Activated T-helper 17 cell treated with anti-CD3 and anti-CD28 coated beads, Interleukin-2, amount 50 U/mL, for 72 hours (primary cell): ENCODE measurements at regions not wholly inside any gene's neighbourhood (a gene's known extent, or its start where the extent isn't known, plus 50 kb on each side); places are given as distances from the start of the nearest gene placed in this dataset.

Source experiments
- ATAC-seq: fragments of 150-1000 bp; cut with Tn5 transposase; replicated peaks from 2 replicates; pipeline ENCODE4 v1.10.0; 2021; ENCODE audit warnings: mild to moderate bottlenecking, moderate library complexity
- H3K27ac Mint-ChIP-seq: one replicate; pipeline ENCODE4 v1.8.0; 2022; ENCODE audit warnings: mixed read lengths
- H3K27me3 Mint-ChIP-seq: one replicate; pipeline ENCODE4 v1.8.0; 2022; ENCODE audit warnings: mixed read lengths
- H3K36me3 Mint-ChIP-seq: one replicate; pipeline ENCODE4 v1.8.0; 2022; ENCODE audit warnings: low read depth, mild to moderate bottlenecking, mixed read lengths
- H3K4me1 Mint-ChIP-seq: one replicate; pipeline ENCODE4 v1.8.0; 2022; ENCODE audit warnings: mixed read lengths
- H3K4me3 Mint-ChIP-seq: one replicate; pipeline ENCODE4 v1.8.0; 2022; ENCODE audit warnings: mild to moderate bottlenecking, mixed read lengths
- H3K9me3 Mint-ChIP-seq: one replicate; pipeline ENCODE4 v1.8.0; 2022; ENCODE audit warnings: mixed read lengths

DNA sequence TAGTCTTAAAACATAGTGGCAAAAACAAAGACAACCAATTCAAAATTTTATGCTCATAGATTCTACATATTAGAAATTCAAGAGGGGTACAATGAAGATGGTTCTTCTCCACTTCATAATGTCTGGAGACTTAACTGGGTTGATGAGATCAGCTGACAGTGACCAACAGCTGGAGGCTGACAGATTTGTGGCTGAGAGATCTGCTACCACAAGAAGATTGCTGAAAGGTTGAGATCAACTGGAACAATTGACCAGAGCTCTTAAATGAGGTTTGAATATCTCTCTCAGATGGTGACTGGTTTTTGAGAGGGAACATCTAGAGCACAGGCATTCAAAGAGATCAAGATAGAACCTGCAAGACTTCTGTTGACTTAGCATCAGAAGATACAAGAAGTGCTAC lies 254.1 kb upstream of the ARPP21 start:
- Mint-ChIP-seq H3K4me3 (no peak overlapping the region), H3K27ac (no peak overlapping the region), H3K27me3 (no peaks in the 10 kb centered on the region), H3K9me3 (peaks cover 13% of the 10 kb centered on the region), H3K4me1 (no peaks in the 10 kb centered on the region), H3K36me3 (no peaks in the 10 kb centered on the region)
- ATAC-seq, result no peak

DNA sequence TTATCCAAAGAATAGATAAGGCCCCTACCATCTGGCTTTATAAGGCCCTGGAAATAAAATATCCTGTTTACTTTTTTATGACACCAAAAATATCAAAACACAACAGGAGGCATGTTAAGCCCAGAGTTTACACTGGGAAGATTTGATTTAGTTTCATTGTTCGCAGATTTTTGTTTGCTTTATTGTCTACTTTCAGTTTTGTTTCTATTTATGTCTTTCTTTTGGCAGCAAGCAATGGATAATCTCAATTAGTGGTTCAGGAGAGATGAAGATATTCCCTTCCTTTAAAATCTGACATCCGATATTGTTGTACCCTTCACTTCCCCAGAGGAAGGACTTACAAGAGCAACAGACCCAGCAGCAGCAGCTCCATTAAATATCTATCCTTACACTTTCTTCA lies 249.4 kb upstream of the ARPP21 start:
- H3K27ac Mint-ChIP-seq, result no peak overlapping the region

DNA sequence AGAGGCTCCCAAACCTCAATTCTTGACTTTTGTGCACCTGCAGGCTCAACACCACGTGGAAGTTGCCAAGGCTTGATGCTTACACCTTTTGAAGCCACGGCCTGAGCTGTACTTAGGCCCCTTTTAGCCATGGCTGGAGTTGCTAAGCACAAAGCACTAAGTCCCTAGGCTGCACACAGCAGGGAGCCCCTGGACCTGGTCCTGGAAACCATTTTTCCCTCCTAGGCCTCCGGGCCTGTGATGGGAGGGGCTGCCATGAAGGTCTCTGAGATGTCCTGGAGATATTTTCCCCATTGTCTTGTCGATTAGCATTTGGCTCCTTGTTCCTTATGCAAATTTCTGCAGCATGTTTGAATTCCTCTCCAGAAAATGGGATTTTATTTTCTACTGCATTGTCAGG lies 247.1 kb upstream of the ARPP21 start:
- Mint-ChIP-seq H3K9me3 (peaks cover 15% of the 10 kb centered on the region), H3K27ac (no peak overlapping the region), H3K4me1 (no peaks in the 10 kb centered on the region)

More for the DNA sequence above, 249.4 kb upstream of the ARPP21 start:
- ATAC-seq, result no peak
- Mint-ChIP-seq H3K36me3 (no peaks in the 10 kb centered on the region), H3K27me3 (no peaks in the 10 kb centered on the region), H3K4me1 (no peaks in the 10 kb centered on the region), H3K9me3 (peaks cover 19% of the 10 kb centered on the region), H3K4me3 (no peak overlapping the region)

DNA sequence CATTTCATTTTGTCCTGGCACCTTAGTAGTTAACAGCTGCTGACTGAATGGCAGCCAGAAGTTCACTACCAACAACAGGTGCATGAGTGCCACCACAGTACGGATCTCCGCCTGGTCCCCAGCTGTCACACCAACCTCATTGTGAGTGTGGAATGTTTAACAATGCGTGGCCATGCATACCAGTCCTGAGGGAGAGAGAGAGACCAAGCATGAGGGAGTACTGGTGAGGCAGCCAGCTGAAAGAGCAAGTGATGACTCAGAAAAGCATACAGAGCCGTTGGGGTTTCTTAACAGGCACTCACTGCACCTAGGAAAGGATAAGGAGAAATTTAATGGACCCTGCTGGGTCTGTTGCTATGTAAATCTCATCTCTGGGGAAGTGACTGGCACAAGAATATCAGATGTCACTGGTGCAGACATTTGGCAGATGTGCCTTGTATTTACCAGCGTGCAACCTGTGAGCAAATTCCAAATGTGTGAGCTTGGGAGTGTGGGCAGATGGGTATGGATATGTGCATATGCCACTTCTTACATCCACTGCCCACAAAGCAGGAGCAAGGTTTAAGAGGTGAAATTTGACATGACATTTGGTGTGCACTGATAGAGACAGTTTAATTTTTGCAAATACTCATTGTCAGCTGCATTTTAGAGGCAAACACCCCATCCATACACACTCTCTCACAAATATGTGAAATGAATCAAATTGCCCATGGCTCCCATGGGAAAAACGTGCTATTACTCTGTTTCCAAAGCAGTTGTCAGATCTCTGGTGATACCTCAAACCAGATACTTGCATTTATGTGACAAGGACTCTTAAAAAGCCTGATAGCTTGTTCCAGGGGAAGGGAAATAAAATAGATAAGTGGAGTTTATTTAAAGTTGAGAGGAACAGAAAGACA lies 245.2 kb upstream of the ARPP21 start:
- Mint-ChIP-seq H3K27me3 (no peaks in the 10 kb centered on the region), H3K4me1 (no peaks in the 10 kb centered on the region), H3K27ac (no peak overlapping the region), H3K36me3 (no peaks in the 10 kb centered on the region), H3K4me3 (no peak overlapping the region), H3K9me3 (peaks cover 15% of the 10 kb centered on the region)
- no peak for ATAC-seq

More for the DNA sequence above, 247.1 kb upstream of the ARPP21 start:
- no peaks in the 10 kb centered on the region for H3K36me3 Mint-ChIP-seq
- no peaks in the 10 kb centered on the region for H3K27me3 Mint-ChIP-seq
- no peak for ATAC-seq
- H3K4me3 Mint-ChIP-seq, result no peak overlapping the region

DNA sequence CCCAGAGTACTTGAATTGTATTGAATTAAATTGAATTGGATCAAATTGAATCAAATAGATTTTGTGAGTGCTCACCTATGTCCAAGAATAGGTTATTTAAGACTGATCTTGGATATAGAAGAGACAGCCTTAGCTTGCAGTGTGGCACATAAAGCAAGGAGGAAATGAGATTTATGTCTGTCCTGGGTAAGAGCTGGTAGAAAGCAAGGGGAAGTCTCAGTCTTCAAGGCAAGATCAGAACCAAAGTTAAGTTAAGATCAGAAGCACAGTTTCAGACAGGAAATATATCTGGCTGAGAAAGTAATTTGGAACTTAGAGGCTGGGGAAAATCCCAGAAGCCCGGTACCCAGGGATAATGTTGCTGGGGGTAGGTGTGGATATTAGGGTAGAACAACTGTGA lies 244.4 kb upstream of the ARPP21 start:
- H3K4me3 Mint-ChIP-seq, result no peak overlapping the region
- H3K9me3 Mint-ChIP-seq, result peaks cover 15% of the 10 kb centered on the region
- H3K36me3 Mint-ChIP-seq, result no peaks in the 10 kb centered on the region
- no peaks in the 10 kb centered on the region for H3K4me1 Mint-ChIP-seq
- no peaks in the 10 kb centered on the region for H3K27me3 Mint-ChIP-seq
- ATAC-seq, result no peak
- H3K27ac Mint-ChIP-seq, result no peak overlapping the region

DNA sequence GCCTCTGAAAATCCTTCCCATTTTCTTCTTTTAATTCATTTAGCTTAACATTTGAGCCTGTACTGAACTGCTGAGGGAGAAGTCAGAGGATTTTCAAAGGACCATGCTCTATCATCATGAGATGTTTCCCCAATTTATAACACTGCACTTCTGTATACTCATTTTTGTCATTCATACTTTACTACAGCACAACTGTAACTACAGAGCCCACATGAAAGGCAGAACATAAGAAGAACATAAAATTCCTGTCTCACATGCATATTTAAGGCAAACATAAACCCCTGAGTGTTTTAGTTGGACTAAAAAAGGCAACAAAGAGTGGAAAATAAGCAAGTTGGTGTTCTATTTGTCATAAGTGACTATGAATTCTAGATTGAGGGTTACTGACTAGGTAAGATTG lies 237.7 kb upstream of the ARPP21 start:
- no peaks in the 10 kb centered on the region for H3K36me3 Mint-ChIP-seq
- H3K4me1 Mint-ChIP-seq, result no peaks in the 10 kb centered on the region
- H3K9me3 Mint-ChIP-seq, result peaks cover 9% of the 10 kb centered on the region
- H3K27ac Mint-ChIP-seq, result no peak overlapping the region
- H3K4me3 Mint-ChIP-seq, result no peak overlapping the region
- H3K27me3 Mint-ChIP-seq, result no peaks in the 10 kb centered on the region
- ATAC-seq, result no peak

DNA sequence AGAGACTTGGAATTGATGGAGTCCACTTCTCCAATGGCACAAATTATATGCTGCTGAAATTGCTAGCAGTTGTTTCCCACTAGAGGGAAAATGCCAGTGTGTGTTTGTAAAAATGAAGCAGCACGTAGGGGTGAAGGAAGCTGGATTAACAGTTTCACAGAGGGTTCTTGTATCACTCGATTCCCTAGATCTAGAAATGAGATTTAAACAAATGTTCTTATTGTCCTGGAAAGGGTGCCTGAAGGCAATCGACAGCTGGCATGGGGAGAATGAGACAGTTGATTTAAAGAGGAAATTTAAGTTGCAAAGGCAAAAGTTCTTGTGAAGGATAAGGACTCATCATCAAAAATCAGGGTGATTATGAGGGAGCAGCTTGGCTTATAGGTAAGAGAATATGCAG lies 234.8 kb upstream of the ARPP21 start:
- ATAC-seq, result no peak
- no peak overlapping the region for H3K27ac Mint-ChIP-seq
- H3K4me1 Mint-ChIP-seq, result no peaks in the 10 kb centered on the region
- no peak overlapping the region for H3K4me3 Mint-ChIP-seq
- no peaks in the 10 kb centered on the region for H3K27me3 Mint-ChIP-seq
- peaks cover 19% of the 10 kb centered on the region for H3K9me3 Mint-ChIP-seq
- H3K36me3 Mint-ChIP-seq, result no peaks in the 10 kb centered on the region

DNA sequence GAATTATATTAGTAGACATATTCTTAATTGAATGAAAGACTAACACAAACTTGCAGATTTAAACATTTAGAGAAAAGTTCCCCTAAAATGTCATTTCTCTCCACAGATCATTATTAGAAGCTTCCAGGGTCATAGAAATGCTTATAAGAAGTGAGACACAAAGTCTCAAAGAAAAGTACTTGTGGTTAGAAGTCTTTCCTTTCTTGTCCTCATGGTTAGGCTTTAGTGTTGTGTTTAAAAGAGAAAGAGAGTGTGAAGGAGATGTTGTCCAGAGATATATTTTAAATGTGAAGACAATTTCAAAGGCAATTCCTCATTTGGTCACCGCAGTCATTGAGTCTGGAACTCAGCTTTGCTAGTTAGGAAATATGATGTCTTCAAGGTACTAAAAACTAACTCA lies 230.4 kb upstream of the ARPP21 start:
- no peaks in the 10 kb centered on the region for H3K36me3 Mint-ChIP-seq
- H3K4me1 Mint-ChIP-seq, result no peaks in the 10 kb centered on the region
- peaks cover 15% of the 10 kb centered on the region for H3K9me3 Mint-ChIP-seq
- H3K27me3 Mint-ChIP-seq, result no peaks in the 10 kb centered on the region
- H3K4me3 Mint-ChIP-seq, result no peak overlapping the region
- no peak overlapping the region for H3K27ac Mint-ChIP-seq
- no peak for ATAC-seq

DNA sequence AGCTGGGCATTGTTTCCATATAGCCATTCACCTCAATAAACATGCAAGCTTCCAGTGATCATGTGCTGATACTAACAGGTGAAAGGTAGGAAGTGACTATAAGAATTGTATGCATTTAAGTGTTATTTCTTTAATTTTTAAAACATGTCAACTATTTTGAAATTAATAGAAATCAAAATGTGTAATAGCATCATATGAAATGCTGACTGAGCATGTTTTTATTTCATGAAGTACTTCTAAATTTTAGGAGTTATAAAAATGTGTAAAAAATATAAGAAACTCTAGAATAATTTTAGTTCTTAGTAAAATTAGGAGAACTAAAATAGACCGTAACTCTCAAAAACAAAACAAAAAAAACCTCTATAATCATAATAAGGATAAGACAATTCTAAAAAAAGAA lies 229.3 kb upstream of the ARPP21 start:
- Mint-ChIP-seq H3K27ac (no peak overlapping the region), H3K36me3 (no peaks in the 10 kb centered on the region), H3K4me3 (no peak overlapping the region), H3K9me3 (peaks cover 15% of the 10 kb centered on the region), H3K27me3 (no peaks in the 10 kb centered on the region), H3K4me1 (no peaks in the 10 kb centered on the region)
- ATAC-seq, result no peak

DNA sequence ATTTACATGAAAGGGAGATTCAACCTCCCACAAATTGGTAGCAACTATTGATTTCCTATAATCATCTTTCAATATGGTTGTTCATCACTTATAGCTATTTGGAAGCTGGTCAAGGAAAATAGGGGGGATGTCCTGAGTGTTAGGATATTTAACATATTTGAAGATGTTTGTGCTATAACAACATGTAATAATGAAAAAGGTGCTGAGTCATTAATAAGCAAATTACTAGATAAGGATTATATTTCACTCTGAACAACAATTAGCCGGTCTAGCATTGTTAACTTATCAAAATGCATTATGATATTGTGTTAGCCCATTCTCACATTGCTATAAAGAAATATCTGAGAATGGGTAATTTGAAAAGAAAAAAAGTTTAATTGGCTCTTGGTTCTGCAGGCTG lies 225.8 kb upstream of the ARPP21 start:
- no peak for ATAC-seq
- peaks cover 5% of the 10 kb centered on the region for H3K9me3 Mint-ChIP-seq
- H3K4me3 Mint-ChIP-seq, result no peak overlapping the region
- H3K36me3 Mint-ChIP-seq, result no peaks in the 10 kb centered on the region
- no peaks in the 10 kb centered on the region for H3K4me1 Mint-ChIP-seq
- H3K27me3 Mint-ChIP-seq, result no peaks in the 10 kb centered on the region
- no peak overlapping the region for H3K27ac Mint-ChIP-seq

DNA sequence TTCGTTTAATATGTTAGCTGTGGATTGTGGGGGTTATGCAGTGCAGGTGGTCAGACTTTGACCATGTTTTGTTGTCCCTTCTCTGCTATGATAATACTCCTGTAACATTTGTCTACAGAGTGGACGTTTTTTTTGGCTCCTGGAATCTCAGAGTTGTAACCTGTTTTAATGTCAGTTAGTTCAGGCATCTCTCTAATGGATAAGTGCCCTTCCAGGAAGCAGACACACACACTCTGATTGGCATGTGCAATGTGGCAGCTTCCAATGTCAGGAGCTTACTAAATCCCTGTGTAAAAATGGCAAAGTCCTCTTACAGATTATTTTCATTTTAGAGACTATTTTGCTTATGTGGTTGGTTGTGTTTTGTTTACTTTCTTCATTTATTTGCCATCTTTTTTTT lies 222.2 kb upstream of the ARPP21 start:
- ATAC-seq, result no peak
- no peaks in the 10 kb centered on the region for H3K36me3 Mint-ChIP-seq

DNA sequence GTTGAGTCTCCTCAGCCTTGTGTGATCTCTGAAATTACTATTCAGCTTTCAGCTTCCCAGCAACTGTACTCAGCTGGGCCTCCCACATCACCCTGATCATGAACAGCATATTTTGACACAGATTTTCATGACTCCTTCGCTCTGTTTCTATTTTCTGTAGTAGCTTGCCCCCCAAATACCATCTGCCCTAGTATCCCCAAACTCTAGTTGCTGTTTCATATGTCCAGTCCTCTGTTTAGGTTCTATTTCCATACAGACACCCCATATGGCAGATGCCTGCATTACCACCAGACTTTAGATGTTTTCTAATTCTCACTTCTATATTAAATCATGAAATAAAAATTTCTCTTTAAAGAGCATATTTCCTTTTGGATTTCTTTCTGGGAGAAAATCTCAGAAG lies 217.2 kb upstream of the ARPP21 start:
- Mint-ChIP-seq H3K27ac (no peak overlapping the region), H3K36me3 (no peaks in the 10 kb centered on the region), H3K4me1 (no peaks in the 10 kb centered on the region), H3K9me3 (peaks cover 8% of the 10 kb centered on the region), H3K4me3 (no peak overlapping the region), H3K27me3 (no peaks in the 10 kb centered on the region)
- ATAC-seq, result no peak

More for the DNA sequence above, 222.2 kb upstream of the ARPP21 start:
- Mint-ChIP-seq H3K9me3 (peaks cover 7% of the 10 kb centered on the region), H3K27ac (no peak overlapping the region), H3K27me3 (no peaks in the 10 kb centered on the region), H3K4me3 (no peak overlapping the region), H3K4me1 (no peaks in the 10 kb centered on the region)

DNA sequence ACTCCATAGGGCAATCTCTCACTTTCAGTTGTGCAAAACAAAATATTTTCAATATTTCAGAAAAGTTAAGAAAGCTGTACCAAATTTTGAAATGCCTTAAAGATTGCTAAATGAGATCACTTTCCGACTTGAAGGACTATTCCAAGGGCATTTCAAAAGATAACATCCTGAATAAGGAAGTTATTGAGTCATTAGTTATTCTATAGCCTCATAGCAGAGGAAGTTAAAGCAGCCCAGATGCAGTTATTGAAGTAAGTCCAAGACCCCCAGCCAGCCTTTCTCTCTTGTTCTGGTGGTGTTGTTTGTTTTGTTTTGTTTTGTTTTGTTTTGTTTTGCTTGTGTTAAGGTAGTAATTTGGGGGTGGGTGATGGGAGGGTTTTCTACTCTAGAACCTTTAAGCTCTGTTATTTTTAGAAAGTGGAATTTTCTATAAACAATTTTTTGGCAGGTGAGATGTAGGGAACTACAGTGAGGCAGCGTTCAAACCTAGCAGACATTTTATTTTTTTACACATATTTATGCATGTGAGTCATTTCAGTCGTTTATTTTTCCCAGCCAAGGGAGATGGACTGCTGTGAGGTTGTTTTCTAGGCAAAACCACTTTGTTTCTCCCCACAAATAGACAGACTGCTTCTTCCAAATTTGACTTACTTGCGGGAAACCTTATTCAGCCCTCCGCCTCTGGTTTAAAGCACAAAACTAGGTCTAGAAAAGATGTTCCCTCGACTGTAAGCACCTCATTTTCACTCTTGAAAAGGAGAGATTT lies 216.3 kb upstream of the ARPP21 start:
- no peaks in the 10 kb centered on the region for H3K27me3 Mint-ChIP-seq
- H3K4me3 Mint-ChIP-seq, result no peak overlapping the region
- H3K9me3 Mint-ChIP-seq, result peaks cover 8% of the 10 kb centered on the region
- no peak overlapping the region for H3K27ac Mint-ChIP-seq
- H3K36me3 Mint-ChIP-seq, result no peaks in the 10 kb centered on the region
- no peaks in the 10 kb centered on the region for H3K4me1 Mint-ChIP-seq
- ATAC-seq, result no peak

DNA sequence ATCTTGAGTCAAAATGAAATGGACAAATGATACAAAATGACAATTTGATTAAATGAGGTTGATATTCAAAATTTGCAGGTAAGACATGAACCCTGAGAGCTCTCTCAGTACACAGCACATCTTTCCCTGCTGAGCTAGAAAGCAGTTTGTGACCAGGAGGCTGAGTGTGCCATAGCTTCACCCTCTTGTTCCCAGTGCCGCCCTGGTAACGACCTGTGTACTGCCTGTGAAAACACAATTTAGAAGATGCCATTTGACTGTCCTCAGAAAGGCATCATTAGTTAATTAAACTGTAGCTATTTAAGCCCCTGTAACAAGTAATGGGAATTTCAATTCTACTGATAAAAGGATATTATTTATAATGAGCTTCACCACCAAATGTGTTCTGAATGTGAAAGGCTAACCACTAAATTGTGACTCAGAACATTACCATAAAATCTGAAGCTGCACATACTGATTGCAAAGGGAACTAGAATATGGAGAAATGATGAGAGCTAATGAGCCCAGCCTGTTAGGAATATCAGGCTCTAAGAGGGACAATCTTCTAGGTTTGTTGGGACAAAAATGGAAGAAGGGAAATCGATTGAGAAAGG lies 212.9 kb upstream of the ARPP21 start:
- Mint-ChIP-seq H3K27ac (no peak overlapping the region), H3K27me3 (no peaks in the 10 kb centered on the region), H3K36me3 (no peaks in the 10 kb centered on the region), H3K4me1 (no peaks in the 10 kb centered on the region), H3K9me3 (peaks cover 8% of the 10 kb centered on the region), H3K4me3 (no peak overlapping the region)
- ATAC-seq, result no peak

DNA sequence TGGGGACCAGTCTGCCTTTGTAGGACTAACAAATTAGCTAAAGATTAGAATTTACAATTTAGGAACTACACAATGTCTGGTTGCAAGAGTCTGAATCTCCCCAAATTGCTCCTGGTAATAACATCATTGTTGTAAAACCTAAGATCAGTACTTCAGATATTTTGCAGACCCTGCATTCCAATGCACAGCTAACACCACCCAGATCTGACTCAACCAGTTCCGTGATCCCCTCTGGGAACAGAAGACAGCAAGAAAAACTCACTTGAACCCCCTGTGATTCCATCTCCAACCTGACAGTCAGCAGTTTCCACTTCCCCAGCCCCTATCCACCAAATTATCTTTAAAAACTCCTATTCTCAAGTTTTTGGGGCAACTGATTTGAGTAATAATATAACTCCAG lies 201.9 kb upstream of the ARPP21 start:
- no peak for ATAC-seq
- Mint-ChIP-seq H3K4me3 (no peak overlapping the region), H3K9me3 (peaks cover 10% of the 10 kb centered on the region), H3K36me3 (no peaks in the 10 kb centered on the region), H3K27ac (no peak overlapping the region), H3K4me1 (no peaks in the 10 kb centered on the region), H3K27me3 (no peaks in the 10 kb centered on the region)
